Suprapubic skin (tissue), 4 donors: ENCODE measurements at regions not wholly inside any gene's neighbourhood (a gene's known extent, or its start where the extent isn't known, plus 50 kb on each side); places are given as distances from the start of the nearest gene placed in this dataset.

Experiments
- DNase-seq, 2 donors: peaks; one replicate each; pipeline ENCODE4 v3.0.0-alpha.2; 2019; ENCODE audit warnings: low spot score in 2 of 2
- H3K27ac ChIP-seq: fragments of 200-600 bp; sonication (generic); one replicate; pipeline ENCODE4 v1.5.1; 2019
- H3K27me3 ChIP-seq: fragments of 200-600 bp; sonication (generic); one replicate; pipeline ENCODE4 v1.5.1; 2019
- H3K36me3 ChIP-seq: fragments of 200-600 bp; sonication (generic); one replicate; pipeline ENCODE4 v1.5.1; 2019
- H3K4me1 ChIP-seq: fragments of 200-600 bp; sonication (generic); one replicate; pipeline ENCODE4 v1.5.1; 2019
- H3K4me3 ChIP-seq: fragments of 200-600 bp; sonication (generic); one replicate; pipeline ENCODE4 v1.5.1; 2019; ENCODE audit warnings: mild to moderate bottlenecking
- H3K9me3 ChIP-seq: fragments of 200-600 bp; sonication (generic); one replicate; pipeline ENCODE4 v1.5.1; 2019
- CTCF ChIP-seq, 2 donors: fragments of 200-600 bp in 1 of 2; fragments of 450-650 bp in 1 of 2; sonication (generic) in 1 of 2; IDR thresholded peaks; one replicate each; pipeline ENCODE4 v1.5.1; 2016 to 2019; ENCODE audit warnings: antibody characterized with exemption in 2 of 2, mild to moderate bottlenecking in 1 of 2, moderate library complexity in 1 of 2
- EP300 ChIP-seq: sonication (generic); formaldehyde crosslinking; IDR thresholded peaks from one replicate; pipeline ENCODE4 v1.6.1; 2017; ENCODE audit warnings: antibody characterized with exemption
- POLR2A ChIP-seq, 2 donors: fragments of 450-650 bp; IDR thresholded peaks; one replicate each; pipeline ENCODE4 v1.6.1; 2017; ENCODE audit warnings: antibody characterized with exemption in 2 of 2, mild to moderate bottlenecking in 2 of 2, moderate library complexity in 2 of 2
- POLR2AphosphoS5 ChIP-seq, 3 donors: sonication (generic); formaldehyde crosslinking; IDR thresholded peaks; one replicate each; pipeline ENCODE4 v1.6.1; 2017; ENCODE audit warnings: antibody characterized with exemption in 3 of 3
- WGBS: methylation state at CpG from one replicate; pipeline ENCODE4 v1.1.5; 2018; 5-methylcytosine and 5-hydroxymethylcytosine counted together

- no peak overlapping the region for H3K4me3 ChIP-seq
- no peaks in the 10 kb centered on the region for H3K27me3 ChIP-seq
- no peak overlapping the region for H3K27ac ChIP-seq
- no peaks in the 10 kb centered on the region for H3K36me3 ChIP-seq
- no peak for DNase-seq
- H3K9me3 ChIP-seq, result no peaks in the 10 kb centered on the region
- TF ChIP-seq POLR2A (IDR thresholded peaks at IDR 0.05) (no peak), CTCF (IDR thresholded peaks at IDR 0.05) (no peak), POLR2AphosphoS5 (IDR thresholded peaks at IDR 0.05) (no peak), EP300 (no peak)
- H3K4me1 ChIP-seq, result no peaks in the 10 kb centered on the region
Observed at GRCh38 chr5:98713856-98714255, 59.6 kb upstream of the RGMB start.

- no peak overlapping the region for H3K4me3 ChIP-seq
- WGBS, result 52% methylated on average over 3 of the region's 3 CpGs
- H3K27ac ChIP-seq, result no peak overlapping the region
- no peaks in the 10 kb centered on the region for H3K36me3 ChIP-seq
- TF ChIP-seq POLR2A (IDR thresholded peaks at IDR 0.05), result no peak
- H3K9me3 ChIP-seq, result no peaks in the 10 kb centered on the region
- no peak for DNase-seq
- no peaks in the 10 kb centered on the region for H3K27me3 ChIP-seq
- no peaks in the 10 kb centered on the region for H3K4me1 ChIP-seq
Observed at GRCh38 chr5:98714710-98715288, 58.7 kb upstream of the RGMB start.

DNA sequence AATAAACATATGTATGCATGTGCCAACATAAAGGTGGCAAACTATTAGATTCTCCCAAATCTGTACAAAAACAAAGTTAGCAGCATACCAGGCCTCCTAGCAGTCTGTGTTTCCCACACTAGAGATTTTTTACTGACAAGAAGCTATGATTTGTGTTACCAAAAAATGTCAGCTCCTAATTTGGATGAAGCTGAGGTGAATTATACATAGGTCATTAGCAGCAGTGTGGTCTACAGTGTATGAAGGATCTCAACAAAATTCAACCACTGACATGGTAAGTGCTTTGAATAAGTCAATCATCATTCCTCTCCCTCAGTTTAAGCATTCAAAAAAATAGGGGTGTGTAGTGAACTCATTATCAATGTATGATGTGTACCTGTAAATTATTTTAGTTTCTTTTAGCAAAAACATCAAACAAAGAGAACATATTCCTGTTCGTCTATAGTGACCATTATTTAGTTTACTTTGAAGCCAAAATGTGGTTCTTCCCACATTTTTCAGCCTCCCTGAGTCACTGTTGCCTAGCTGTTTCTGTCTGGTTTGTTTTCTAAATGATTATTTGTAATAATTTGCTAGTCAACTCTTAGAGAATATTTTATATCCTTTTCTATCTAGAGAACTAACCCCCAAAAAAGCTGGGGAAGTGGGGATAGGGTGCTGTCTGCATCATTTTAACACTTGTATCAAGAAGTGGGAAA, 52.1 kb upstream of the RGMB start:
- 61% methylated on average over 1 of the region's 1 CpG for WGBS
- no peaks in the 10 kb centered on the region for H3K9me3 ChIP-seq
- H3K27me3 ChIP-seq, result no peaks in the 10 kb centered on the region
- TF ChIP-seq EP300 (no peak), POLR2AphosphoS5 (IDR thresholded peaks at IDR 0.05) (no peak), POLR2A (IDR thresholded peaks at IDR 0.05) (no peak), CTCF (IDR thresholded peaks at IDR 0.05) (no peak)
- no peak overlapping the region for H3K4me3 ChIP-seq
- no peaks in the 10 kb centered on the region for H3K4me1 ChIP-seq
- no peaks in the 10 kb centered on the region for H3K36me3 ChIP-seq
- DNase-seq, result no peak
- H3K27ac ChIP-seq, result no peak overlapping the region

DNA sequence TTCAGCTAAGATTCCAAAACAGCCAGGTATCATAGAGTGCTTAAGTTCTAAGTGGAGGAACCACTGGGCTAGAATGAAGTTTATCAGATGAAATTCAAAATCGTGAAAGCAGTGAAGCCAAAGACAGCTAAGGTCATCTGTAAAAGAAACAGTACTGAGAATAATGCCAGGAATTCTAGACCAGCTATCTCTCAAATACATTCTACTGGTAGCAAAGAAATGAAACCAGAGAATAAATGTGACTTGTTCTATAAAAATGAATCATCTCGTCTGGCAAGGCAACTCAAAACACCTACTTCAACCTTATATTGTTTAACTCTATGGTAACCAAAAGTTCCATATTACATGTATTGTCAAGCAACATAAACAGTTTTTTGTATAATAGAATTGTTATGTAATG, 51.3 kb upstream of the RGMB start:
- Histone ChIP-seq H3K27ac (no peak overlapping the region), H3K4me1 (no peaks in the 10 kb centered on the region), H3K4me3 (no peak overlapping the region), H3K27me3 (no peaks in the 10 kb centered on the region), H3K9me3 (no peaks in the 10 kb centered on the region), H3K36me3 (no peaks in the 10 kb centered on the region)
- DNase-seq, result no peak
- WGBS, result 46% methylated on average over 2 of the region's 2 CpGs
- TF ChIP-seq CTCF (IDR thresholded peaks at IDR 0.05) (no peak), EP300 (no peak), POLR2A (IDR thresholded peaks at IDR 0.05) (no peak), POLR2AphosphoS5 (IDR thresholded peaks at IDR 0.05) (no peak)

DNA sequence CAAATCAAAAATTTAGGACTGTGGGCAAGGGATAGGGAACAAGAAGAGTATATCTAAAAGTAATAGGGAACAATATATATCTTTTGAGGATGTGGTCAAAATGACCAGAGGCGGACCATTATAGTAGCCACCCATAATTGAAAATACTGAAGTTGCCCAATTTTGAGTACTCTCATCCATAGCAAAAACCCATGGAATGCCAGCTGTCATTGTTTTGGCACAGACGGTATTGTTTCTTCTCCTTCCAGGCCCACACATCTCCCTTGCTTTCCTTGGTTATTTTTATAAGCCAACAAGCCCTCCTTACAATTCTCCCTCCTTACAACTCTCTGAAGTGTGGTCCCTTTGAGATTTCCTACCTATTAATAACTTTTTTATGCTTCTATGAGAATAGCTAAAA, 50.4 kb upstream of the RGMB start:
- Histone ChIP-seq H3K4me1 (no peaks in the 10 kb centered on the region), H3K27ac (no peak overlapping the region), H3K27me3 (no peaks in the 10 kb centered on the region), H3K36me3 (no peaks in the 10 kb centered on the region), H3K4me3 (no peak overlapping the region), H3K9me3 (no peaks in the 10 kb centered on the region)
- WGBS, result 86% methylated on average over 2 of the region's 2 CpGs
- TF ChIP-seq POLR2A (IDR thresholded peaks at IDR 0.05) (no peak), POLR2AphosphoS5 (IDR thresholded peaks at IDR 0.05) (no peak), CTCF (IDR thresholded peaks at IDR 0.05) (no peak), EP300 (no peak)
- DNase-seq, result no peak
